Right lung (tissue), 2 donors: ENCODE measurements at regions not wholly inside any gene's neighbourhood (a gene's known extent, or its start where the extent isn't known, plus 50 kb on each side); places are given as distances from the start of the nearest gene placed in this dataset.
A peak's percentile ranks its signal among the peaks of the same experiment; 100 is the strongest.

Source experiments
- DNase-seq, 2 donors: peaks; one replicate each; pipeline ENCODE4 v3.0.0-alpha.2; 2013

DNA sequence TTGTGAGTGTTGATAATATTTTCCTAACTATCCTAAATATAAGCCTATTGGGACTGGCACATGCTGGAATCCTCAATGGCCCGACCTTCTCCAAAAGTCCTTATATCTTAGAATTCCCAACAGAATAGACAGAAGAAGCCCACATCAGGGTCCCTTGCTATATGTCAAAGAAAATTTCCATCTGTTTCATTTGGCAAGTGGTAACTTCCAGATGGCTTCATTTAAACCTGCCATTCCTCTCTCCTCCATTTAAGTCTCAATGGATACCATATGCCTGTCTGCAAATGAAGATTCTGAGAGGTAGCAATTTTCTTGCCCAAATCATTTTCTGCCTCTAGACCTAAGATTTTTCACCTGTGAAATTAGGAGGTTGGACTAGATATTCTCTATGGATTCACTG, 73.1 kb upstream of the KCNA4 start:
- no peak for DNase-seq

DNA sequence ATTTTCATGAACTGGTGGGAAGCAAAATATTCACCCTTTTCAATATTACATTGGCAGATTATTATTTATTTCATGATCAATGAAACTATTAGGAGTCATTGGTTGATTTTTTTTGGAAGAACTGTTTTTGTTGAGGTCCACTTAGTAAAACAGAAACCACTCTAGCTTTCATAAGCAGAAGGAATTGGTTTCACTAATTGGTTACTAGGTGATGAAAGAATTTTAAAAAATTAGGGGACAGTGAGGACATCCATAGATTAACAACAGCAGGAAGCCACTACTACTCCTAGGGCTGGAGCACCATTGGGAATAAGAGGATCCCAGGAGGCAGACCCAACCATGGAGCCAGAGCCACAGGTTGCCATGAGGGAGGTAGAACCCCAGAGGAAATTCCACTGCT, 74.4 kb upstream of the KCNA4 start:
- DNase-seq, result no peak

DNA sequence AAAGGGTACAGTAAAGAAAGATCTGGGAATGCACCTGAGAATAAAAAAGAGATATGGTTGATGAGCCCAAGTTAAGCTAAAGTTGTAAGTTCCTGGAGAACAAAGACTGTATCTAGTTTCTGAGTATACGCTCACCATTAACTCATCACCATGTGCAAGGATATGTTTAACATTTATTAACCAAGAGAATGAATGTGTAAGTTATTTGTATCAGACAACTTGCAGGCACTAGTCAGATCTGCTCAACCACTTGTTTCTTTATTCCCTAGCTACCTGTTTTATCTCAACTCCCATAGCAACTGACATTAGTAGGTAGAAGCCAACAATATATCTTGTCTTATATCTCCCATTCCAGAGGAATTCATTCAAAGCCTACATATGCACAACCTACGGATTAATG, 74.9 kb upstream of the KCNA4 start:
- DNase-seq, result no peak

DNA sequence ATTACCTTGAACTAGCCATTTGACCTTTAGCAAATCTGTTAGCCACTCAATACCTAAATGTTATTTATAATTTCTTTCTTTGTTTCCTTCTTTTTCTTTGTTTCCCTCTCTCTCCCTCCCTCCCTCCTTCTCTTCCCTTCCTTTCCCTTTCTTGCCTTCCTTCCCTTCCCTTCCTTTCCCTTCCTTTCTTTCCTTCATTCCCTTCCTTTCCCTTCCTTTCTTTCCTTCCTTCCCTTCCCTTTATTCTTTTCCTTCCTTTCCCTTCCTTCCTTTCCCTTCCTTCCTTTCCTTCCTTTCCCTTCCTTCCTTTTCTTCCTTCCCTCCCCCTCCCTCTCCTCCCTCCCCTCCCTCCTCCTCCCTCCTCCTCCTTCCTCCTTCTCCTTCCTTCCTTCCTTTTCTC, 75.7 kb upstream of the KCNA4 start:
- DNase-seq, result no peak

DNA sequence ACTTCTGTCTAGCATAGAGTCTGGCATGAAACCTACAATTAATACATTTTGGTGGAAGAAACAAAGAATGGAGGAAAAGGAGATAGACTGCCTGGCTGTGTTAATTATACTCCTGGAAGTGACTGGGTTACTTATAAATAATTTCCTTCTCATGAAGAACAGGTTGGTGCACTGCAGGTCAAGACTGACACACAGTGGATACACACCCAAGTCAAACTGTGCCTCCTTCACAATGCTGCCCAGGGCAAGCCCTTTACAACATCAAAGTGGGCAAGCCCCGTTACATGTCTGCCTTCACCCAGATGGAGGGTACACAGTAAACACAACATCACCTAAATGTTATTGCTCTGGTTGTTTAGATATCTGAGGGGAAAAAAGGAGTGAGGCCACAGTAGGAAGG, 83.7 kb upstream of the KCNA4 start:
- DNase-seq, result no peak

DNA sequence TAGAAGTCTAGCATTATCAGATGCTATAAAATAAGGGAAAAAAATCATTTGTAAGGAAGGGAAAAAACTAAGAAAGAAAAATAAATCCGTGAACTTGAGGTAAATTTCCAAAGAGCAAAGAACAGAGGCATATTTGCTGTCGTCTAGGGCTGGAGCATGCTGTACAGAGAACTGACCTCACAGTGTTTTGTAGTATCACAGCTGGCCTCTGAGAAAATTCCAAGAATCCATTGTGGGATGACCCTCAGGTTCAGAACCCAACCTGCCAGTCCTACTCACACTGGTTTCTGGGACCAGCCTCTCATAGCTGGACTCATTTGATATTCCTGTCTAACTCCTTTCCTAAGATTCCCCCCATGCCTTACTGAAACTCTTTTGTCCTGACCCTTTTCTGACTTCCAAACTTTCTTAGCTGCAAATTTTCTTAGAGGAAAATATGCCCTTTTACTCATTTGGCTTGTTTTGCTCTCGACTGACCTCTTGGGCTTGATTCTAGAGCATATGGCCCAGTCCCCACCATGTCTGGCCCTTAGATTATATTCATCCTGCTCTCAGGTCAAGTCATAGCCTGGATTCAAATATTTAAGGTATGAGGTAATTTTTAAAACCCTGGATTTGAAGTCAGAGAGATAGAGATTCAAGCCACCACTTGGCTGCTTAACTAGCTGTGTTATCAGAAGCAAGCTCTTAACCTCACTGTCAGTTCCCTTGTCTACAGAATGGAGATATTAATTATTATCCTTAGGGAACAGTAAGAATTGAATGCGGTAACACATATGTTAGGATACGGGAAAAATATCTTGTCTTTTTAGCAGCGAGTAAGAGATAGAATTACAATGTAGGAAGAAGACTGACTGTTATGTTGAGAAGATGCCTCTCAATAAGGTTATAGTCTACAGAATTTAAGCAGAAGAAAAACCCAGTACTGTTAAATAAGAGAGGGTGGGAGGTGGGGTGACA, 89.7 kb upstream of the KCNA4 start:
- no peak for DNase-seq

DNA sequence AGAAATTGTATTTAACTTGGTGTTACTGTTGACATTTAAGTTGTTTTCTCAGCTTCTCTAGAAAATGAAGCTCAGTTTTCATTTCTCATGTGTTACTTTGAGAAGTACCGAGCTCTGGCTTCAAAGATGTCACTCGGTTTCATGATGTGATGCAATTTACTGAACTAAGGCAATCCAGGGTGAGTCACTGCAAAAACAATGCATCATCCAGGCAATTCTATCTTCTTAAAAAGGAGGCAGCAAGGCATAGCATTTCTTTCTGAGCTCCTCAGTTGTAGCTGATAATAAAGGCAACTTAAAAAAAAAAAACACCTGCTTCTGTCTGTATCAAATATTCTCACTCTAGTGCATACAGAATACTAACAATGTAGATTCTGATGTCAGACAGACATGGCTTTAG, 91.1 kb upstream of the KCNA4 start:
- DNase-seq, result no peak

DNA sequence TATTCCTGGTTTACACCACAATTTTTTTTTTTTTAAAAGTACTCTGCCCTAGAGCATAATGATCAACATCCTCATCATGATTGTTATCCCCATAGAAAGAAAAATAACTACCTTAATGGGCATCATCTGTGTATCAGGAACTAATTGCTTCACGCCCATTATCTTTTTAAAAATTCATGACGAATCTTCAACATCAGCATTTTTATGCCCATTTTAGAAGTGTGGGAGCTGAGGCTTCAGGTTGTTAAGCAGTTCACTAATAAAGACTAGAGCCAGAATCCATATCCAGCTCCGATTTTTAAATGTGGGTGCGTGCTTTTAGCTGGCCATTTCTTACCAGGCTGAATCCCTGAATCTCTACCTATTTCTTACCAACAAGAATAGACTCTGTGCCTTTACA, 92.9 kb upstream of the KCNA4 start:
- no peak for DNase-seq

DNA sequence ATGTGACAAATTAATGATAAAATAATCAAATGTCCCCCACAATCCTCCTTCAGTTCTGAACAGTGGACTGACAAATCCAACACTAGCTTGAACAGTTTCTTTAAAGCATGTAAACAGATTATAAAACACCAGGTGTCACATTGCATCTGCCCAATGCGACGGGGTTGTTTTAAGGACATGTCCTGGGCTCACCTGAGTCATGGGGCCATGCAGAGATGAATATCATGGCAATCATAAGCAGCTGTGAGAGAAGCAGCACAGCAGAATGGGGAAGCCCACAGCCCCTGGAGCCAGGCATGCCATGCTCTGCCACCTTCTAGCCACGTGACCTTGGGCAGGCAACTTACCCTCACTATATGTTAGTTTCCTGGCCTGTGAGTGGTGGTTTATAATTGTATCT, 93.9 kb upstream of the KCNA4 start:
- DNase-seq, result no peak

DNA sequence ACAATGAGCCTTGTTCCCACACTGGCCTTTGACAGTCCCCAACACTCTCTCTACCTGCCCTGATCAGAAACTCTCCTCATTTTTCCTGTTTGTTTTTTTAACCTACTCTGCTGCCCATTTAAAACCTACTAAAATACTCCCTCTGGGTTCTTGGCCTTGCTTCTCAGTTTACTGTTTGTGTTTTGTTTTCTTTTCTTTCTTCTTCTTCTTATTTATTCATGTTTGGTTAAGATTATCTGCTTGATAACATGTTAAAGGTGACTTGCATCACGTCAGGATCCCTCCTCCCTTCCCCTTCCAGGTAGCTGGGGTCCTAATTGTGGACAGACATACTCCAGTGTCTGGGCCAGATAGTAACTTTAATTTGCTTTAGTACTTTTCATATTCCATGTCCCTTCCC, 95.0 kb upstream of the KCNA4 start:
- no peak for DNase-seq

DNA sequence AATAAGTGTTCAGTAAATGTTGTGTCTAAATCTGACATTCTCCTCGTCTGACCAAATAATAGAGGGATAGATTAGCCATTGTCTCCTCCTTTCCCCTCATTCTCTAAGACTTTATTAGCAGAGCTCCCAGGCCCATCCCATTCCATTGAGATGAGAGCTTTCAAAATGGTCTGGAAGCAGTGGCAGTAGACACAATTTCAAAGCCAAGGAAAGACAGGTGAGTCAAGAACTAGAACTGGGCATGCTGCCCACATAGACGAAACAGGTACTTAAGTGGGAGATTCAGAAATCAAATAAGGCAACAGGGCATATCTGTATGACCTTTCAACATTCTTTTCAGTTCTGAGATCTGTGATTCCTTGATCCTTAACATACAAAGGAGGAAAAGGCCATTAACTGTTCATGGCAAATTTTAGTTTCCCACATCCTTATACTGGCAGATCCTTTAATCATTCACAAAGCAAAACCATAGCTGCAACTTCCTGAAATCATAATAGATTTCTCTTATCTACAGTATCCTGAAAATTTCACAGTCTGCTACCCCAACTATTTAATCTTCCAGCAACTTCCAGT, 96.6 kb upstream of the KCNA4 start:
- DNase-seq, result no peak

DNA sequence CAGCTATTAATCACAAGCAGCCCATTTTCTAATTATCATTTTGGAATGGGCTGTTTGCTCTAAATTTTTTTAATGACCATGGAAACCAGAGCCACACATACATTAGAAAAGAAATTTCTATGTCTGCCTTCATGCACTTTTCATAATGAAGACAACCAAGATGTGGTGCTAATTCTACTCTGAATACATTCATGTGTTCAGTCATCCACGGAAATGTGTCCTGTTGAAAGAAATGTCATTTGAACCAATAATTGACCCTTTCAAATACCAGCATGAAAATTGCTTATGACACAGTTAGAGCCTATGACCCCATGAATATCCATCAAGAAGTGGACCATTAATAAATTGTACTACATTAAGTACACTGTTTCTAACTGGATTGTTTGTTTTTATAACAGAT, 99.7 kb upstream of the KCNA4 start:
- no peak for DNase-seq

DNA sequence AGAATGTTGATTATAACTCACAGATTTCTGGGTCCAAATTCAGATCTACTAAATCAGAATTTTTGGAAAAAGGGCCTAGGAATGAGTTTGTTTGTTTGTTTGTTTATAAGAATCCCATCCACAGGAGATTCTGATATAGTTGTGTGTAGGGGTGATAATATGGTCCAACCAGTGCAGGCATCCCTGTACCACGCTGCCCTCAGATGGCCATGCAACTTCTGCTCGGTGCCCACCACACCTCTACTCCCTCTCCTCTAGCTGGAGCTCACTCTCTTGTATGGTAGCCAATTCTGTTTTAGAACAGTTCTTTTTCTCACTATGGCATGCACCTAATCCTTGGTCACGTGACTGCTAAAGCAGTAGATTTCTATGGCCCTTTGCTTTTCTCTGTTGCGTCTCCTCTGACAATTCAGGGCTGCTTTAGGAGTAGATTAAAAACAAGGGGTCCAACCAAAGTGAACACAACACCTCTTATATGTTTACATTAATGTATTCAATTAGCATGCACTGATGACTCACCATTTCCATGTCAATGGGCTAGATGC, 103.3 kb upstream of the KCNA4 start:
- DNase-seq, result no peak

DNA sequence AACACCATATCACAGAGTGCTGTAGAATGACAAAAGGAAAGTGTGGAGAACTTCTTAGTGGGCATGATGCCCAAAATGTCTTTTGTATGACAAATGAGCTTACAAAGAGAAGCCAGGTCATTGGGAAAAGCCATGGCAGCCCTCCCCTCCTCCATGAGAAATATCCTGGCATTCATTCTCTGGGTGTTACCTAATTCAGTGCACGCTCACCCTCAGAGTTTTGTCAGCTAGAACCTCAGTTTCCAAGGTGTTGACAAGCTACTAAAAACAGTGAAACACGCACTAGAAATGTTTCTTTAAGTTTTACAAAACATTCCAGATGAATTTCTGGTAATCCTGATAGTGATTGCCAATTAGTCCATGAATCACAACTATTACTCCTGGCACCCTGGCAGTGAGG, 105.4 kb upstream of the FSHB start:
- no peak for DNase-seq

DNA sequence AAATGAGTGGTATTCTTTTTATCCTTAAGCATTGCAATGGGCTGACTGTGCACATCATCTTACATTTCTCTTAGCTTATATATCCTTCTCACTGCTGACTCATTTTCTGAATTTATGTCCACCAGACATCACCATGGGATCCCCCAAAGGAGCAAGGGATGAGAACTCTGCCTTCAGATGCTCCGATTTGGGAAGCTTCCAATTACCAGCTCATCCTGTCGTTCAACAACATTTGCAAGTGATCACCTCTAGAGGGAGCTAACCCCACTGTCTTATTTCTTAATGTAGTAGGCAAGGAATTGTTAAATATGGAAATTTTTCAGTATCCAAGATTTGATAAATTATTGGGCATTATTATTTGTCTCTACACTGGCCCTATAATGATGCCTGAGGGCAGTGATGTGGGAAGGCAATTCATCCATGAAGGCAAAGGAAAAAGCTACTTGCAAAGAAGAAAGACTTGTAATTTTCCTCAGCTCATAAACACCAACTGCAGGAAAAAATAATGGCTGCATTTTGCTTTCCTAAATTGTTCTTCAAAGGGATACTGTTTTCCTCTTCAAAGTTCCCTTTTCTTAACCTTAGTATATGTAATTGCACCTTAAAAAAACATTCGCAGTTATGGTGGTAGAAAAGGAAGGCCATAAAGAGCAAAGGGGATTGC, 102.4 kb upstream of the FSHB start:
- DNase-seq, result peak in 1 of 2 donors; percentile 18

DNA sequence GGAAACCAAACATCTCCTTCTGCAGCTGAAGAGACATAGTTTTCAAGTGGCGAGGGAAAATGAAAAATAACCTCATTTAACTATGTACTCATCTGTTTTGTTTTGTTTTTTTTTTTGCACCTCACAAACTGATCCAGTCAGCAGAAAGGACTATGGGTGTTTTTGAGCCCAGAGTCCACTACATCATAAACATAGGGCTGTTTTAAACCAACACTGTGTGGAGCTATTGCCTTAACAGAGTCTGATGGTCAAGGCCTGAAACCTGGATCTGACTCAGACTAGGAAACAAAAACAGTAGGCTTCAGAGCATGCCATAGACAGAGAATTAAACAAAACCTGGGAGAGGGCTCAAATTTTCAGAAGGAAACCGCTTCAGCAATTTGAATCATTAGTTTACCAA, 99.3 kb upstream of the FSHB start:
- DNase-seq, result no peak

DNA sequence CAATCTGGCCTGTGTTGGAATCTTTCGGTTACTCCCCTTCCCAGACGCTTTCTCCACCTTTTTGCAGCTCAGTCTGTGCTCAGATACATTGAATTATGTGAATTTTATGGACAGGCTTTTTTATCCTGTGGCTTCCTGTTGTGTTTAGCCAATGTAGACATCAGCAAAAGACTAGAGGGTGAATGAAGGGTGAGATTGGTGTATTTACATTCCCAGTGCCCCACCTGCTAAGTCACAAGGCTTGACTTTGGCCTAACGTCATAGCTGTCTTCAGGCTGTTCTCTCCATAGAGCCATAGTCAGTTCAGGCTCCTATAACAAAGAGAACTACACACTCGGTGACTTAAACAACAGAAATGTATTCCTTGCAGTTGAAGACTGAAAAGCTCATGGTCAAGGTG, 97.5 kb upstream of the FSHB start:
- DNase-seq, result no peak

DNA sequence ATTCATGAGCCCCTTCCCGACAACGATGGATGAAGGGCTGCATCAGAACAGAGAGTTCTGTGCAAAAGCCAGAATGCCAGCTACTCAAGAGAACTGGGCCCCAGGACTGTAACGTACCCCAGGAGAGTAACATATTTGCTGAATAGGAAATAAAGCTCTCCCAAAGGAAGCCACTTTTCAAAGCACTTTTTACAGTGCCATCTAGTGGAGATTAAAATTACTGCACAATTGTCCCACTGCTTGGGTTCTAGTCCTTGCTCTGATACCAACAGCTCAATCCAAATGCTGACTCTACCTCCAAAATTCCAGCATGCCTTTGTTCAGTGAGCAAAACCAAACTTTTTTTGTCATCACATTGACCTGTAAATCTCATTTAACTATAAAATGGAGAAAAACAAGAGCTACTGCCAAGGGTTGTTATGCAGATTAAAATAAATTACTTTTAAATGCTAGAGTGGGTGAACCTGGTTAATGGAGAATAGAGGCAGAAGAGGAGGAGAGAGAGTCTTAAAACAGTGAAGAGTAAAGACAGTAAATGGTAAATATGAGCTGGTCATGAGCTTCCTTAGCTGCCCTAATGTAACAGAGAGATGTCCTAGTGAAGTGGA, 87.6 kb upstream of the FSHB start:
- no peak for DNase-seq

DNA sequence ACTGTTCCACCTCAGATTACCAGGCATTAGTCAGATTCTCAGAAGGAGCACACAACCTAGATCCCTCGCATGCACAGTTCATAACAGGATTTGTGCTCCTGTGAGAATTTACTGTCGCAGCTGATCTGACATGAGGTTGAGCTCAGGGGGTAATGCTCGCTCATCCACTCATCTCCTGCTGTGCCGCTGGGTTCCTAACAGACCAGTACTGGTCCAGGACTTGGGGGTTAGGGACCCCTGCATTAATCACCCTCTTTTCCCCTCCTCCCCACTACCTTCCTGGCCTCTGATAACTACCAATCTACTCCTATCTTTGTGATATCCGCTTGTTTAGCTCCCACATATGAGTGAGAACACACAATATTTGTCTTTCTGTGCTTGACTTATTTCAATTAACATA, 83.5 kb upstream of the FSHB start:
- DNase-seq, result no peak

DNA sequence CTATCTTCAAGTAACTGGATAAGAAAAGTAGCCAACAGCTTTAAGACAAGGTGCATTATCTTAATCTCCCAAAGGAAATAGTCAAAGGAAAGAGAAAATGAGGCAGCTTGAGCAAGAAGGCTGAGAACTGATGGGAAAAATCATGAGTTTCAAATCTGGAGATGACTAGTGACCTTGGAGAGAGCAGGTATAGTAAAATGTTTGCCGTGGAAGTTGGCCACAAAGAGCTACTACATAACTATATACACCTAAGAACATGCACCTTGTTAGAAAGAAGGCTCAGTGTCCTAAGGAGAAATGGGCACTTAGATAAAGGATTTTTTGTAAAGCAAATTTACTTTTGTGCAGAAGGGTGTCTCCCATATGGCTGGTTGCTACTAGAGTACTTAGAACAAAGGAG, 80.8 kb upstream of the FSHB start:
- no peak for DNase-seq

DNA sequence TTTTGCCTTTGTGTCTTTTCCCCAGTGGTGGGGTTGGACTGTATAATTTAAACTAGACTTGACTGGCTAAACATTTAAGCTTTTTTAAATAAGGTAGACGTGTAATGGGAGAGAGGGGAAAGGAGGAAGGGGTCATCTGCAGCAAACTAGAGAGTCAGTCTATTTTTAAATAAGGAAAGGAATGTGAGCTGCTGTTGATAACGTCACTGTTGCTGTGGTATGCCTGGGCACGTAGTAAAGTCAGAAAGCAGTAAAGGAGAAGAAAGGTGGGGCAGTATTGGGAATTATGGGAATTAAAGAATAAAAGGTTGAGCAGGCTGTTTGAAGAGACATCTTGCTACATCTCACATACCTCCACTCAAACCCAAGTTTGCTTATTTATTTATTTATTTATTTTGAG, 80.4 kb upstream of the FSHB start:
- no peak for DNase-seq

DNA sequence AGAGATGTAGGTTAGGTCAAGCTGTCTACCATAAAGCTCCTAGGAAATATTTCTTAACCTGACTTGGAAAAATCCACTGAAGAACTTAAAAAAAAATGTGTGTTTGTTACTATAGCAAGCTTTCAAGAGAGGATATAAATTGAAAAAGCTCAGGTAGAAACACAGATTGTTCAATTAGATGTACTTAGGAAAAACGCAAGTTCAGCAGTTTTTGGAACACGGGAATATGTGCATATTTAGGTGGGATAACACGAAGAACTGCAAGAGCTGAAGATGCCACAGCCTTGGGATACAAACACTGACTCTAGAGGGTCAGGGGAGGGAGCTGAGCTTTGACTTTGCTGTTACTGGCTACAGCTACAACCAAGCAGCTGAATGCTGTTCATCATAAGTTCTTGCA, 77.8 kb upstream of the FSHB start:
- no peak for DNase-seq
